ENCODE measurements at regions not wholly inside any gene's neighbourhood (a gene's known extent, or its start where the extent isn't known, plus 50 kb on each side); places are given as distances from the start of the nearest gene placed in this dataset.

DNA sequence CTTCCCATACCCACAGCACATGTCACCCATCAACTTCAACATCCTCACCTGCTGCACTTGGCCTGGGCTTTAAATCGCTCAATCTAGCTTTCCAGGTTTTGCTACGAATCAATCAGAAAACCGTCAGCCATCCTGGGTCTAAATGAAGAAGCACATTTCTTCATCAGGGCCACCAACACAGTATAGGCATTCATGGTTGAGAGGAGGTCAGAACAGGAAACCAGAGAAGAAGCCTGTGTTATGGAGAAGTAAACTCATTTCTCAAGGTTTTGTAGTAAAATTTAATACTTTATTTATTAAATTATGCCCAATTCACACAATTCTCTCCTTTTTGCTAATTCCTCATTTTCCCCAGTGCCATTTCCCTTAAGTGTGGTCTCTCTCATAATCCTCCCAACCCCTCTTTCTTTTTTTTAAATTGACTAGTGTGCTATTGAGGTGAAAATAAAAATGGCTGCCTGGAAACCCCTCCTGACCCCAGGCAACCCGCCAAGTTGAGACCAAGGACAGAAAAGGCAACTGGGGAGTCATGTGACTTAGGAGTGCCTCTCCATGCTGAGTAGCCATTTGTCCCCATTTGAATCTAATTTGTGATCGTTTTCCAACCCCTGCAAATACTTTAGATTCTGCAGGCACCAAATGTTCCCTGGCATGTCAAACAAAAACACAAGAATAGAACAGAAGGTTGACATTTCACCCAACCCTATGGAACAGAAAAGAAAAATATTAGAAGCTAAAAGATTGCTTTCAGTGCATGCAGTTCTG is 181.1 kb upstream of the NAMPT start:
- TF ChIP-seq, protein P1, sequence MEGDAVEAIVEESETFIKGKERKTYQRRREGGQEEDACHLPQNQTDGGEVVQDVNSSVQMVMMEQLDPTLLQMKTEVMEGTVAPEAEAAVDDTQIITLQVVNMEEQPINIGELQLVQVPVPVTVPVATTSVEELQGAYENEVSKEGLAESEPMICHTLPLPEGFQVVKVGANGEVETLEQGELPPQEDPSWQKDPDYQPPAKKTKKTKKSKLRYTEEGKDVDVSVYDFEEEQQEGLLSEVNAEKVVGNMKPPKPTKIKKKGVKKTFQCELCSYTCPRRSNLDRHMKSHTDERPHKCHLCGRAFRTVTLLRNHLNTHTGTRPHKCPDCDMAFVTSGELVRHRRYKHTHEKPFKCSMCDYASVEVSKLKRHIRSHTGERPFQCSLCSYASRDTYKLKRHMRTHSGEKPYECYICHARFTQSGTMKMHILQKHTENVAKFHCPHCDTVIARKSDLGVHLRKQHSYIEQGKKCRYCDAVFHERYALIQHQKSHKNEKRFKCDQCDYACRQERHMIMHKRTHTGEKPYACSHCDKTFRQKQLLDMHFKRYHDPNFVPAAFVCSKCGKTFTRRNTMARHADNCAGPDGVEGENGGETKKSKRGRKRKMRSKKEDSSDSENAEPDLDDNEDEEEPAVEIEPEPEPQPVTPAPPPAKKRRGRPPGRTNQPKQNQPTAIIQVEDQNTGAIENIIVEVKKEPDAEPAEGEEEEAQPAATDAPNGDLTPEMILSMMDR (IDR thresholded peaks at IDR 0.05; ENCODE audit: control extremely low read depth, extremely low read depth): no peak
- DNase-seq (no peak), ATAC-seq (ENCODE audit: insufficient read depth, low FRiP score) (no peak)
- Histone ChIP-seq H3K9me3 (ENCODE audit: control insufficient read depth in 4 of 4, insufficient read depth in 3 of 4, low read length in 3 of 4) (no peaks in the 10 kb centered on the region), H3K27ac (ENCODE audit: low read depth in 1 of 2, low read length in 1 of 2) (no peak overlapping the region), H3K4me1 (ENCODE audit: control insufficient read depth in 5 of 5, insufficient read depth in 5 of 5, low read length in 5 of 5) (peaks cover 0 to 11% (median 0%) of the 10 kb centered on the region in 5 donors), H3K4me3 (no peak overlapping the region), H3K9ac (ENCODE audit: insufficient read depth in 1 of 2, low read length in 2 of 2) (no peak overlapping the region), H3K27me3 (ENCODE audit: control insufficient read depth in 3 of 3, insufficient read depth in 3 of 3, low read length in 2 of 3) (no peaks in the 10 kb centered on the region), H3K36me3 (ENCODE audit: control insufficient read depth in 4 of 4, insufficient read depth in 4 of 4, low read length in 4 of 4) (no peaks in the 10 kb centered on the region)
- WGBS, 2 donors: 73 to 80% methylated on average over 5 of the region's 5 CpGs

DNA sequence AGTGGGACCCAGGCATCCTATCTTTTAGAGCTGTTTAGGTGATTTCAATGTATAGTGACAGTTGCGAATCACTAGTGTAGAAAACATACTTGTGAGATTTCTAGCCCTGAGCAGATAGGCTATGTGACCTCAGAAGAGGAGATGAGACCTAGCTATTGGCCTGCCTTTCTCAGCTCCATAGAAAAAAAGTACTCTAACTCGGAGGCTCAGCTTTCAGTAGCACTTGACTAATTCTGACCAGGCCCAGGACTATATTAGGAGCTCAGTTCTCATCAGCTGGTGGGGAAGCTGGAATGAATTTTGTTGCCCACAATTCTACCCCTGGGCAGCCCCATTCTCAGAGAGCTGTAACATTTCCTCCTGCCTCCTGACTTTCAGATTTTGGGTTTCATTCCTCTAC is 179.9 kb upstream of the NAMPT start:
- Histone ChIP-seq H3K4me3 (no peak overlapping the region), H3K36me3 (ENCODE audit: control insufficient read depth in 4 of 4, insufficient read depth in 4 of 4, low read length in 4 of 4) (no peaks in the 10 kb centered on the region), H3K4me1 (ENCODE audit: control insufficient read depth in 5 of 5, insufficient read depth in 5 of 5, low read length in 5 of 5) (peaks cover 0 to 11% (median 0%) of the 10 kb centered on the region in 5 donors), H3K27ac (ENCODE audit: low read depth in 1 of 2, low read length in 1 of 2) (no peak overlapping the region), H3K27me3 (ENCODE audit: control insufficient read depth in 3 of 3, insufficient read depth in 3 of 3, low read length in 2 of 3) (no peaks in the 10 kb centered on the region), H3K9ac (ENCODE audit: insufficient read depth in 1 of 2, low read length in 2 of 2) (no peak overlapping the region), H3K9me3 (ENCODE audit: control insufficient read depth in 4 of 4, insufficient read depth in 3 of 4, low read length in 3 of 4) (no peaks in the 10 kb centered on the region)
- no peak for ATAC-seq (ENCODE audit: insufficient read depth, low FRiP score)
- TF ChIP-seq, protein P1 (IDR thresholded peaks at IDR 0.05; ENCODE audit: control extremely low read depth, extremely low read depth): no peak
- no peak for DNase-seq
- WGBS, 2 donors: 70% methylated on average over 2 of the region's 2 CpGs

DNA sequence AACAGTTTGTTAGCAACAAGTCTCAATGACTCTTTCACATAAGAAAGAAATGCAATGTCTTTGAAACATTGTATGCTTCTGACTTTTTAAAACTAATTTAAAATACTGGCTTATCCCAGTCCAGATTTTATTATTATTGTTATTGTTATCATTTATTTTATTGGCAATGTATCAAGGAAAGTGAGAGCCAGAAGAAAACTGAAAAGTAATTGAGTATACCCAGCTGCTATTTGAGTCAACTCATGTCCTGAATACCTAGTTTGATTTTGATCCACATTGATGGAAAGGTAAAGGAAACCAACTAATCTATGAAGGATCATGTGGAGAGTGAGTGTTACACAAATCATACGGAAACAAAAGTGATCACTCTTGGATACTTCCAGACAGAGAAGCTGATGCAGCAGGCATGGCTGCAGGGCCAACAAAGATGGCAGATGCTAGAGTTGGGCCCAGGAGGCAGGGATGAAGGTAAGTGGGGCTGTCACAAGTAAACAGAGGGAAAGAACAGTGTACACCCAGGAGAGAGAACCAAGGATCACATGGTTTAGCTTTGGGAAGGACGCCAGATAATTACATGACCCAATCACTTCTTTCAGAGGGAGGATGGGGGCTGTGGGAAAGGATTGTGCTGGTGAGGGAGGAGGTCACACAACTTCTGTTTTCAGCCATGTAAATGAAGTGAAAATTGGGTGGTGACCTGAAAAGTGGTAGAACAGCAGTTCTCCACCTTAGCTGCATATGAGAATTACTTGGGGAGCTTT is 179.2 kb upstream of the NAMPT start:
- no peak for ATAC-seq (ENCODE audit: insufficient read depth, low FRiP score)
- WGBS, 2 donors: 73 to 82% methylated on average over 2 of the region's 2 CpGs

More for the DNA sequence above, 179.2 kb upstream of the NAMPT start:
- Histone ChIP-seq H3K9me3 (ENCODE audit: control insufficient read depth in 4 of 4, insufficient read depth in 3 of 4, low read length in 3 of 4) (no peaks in the 10 kb centered on the region), H3K4me3 (no peak overlapping the region), H3K27ac (ENCODE audit: low read depth in 1 of 2, low read length in 1 of 2) (no peak overlapping the region), H3K9ac (ENCODE audit: insufficient read depth in 1 of 2, low read length in 2 of 2) (no peak overlapping the region), H3K4me1 (ENCODE audit: control insufficient read depth in 5 of 5, insufficient read depth in 5 of 5, low read length in 5 of 5) (peaks cover 0 to 11% (median 0%) of the 10 kb centered on the region in 5 donors), H3K27me3 (ENCODE audit: control insufficient read depth in 3 of 3, insufficient read depth in 3 of 3, low read length in 2 of 3) (no peaks in the 10 kb centered on the region), H3K36me3 (ENCODE audit: control insufficient read depth in 4 of 4, insufficient read depth in 4 of 4, low read length in 4 of 4) (no peaks in the 10 kb centered on the region)
- peak in 2 of 3 donors; percentile 58 to 72 for DNase-seq
- TF ChIP-seq, protein P1 (IDR thresholded peaks at IDR 0.05; ENCODE audit: control extremely low read depth, extremely low read depth): no peak

All from lung (tissue), 11 donors.